Liver (tissue), 3 donors: ENCODE measurements at regions not wholly inside any gene's neighbourhood (a gene's known extent, or its start where the extent isn't known, plus 50 kb on each side); places are given as distances from the start of the nearest gene placed in this dataset.

ENCODE experiments used
- CTCF ChIP-seq: fragments of 150-350 bp; IDR thresholded peaks from 2 replicates; pipeline ENCODE4 v1.5.1; 2017; ENCODE audit warnings: improper control_type of control experiment, low read depth, low read length; ENCODE audit not compliant: missing input control
- SP1 ChIP-seq: IDR thresholded peaks from 2 replicates; pipeline ENCODE4 v1.6.1; 2018; ENCODE audit warnings: antibody characterized with exemption, mild to moderate bottlenecking
- donor health status: healthy.
- donor health status: healthy.

- TF ChIP-seq SP1 (no peak), CTCF (no peak)
Measured at GRCh38 chr6:44010411-44011349, 116.6 kb downstream of the MRPL14 start.
